Neural cell (in vitro differentiated cells): ENCODE measurements at regions not wholly inside any gene's neighbourhood (a gene's known extent, or its start where the extent isn't known, plus 50 kb on each side); places are given as distances from the start of the nearest gene placed in this dataset.

ENCODE experiments used
- H2AFZ ChIP-seq: fragments of 200-600, 300-800 bp; sonication (generic), shearing (Covaris generic); 2 replicates; pipeline ENCODE4 v1.6.0; 2014; ENCODE audit warnings: low read depth, mild to moderate bottlenecking, antibody characterized with exemption, low read length, moderate library complexity
- H3F3A ChIP-seq: fragments of 200-600 bp; shearing (Covaris generic); 2 replicates; pipeline ENCODE4 v1.6.1; 2016; ENCODE audit warnings: mild to moderate bottlenecking, moderate library complexity, mixed read lengths, antibody characterized with exemption, low read length; ENCODE audit not compliant: insufficient read depth, poor library complexity, severe bottlenecking
- H3K27ac ChIP-seq: fragments of 200-600, 300-800 bp; sonication (generic), shearing (Covaris generic); 2 replicates; pipeline ENCODE4 v1.5.1; 2014; ENCODE audit warnings: mild to moderate bottlenecking, low read length, moderate library complexity
- H3K27me3 ChIP-seq: fragments of 300-800, 200-600 bp; sonication (generic), shearing (Covaris generic); 2 replicates; pipeline ENCODE4 v1.6.0; 2014; ENCODE audit warnings: mild to moderate bottlenecking, low read depth, low read length, moderate library complexity; ENCODE audit not compliant: insufficient read depth
- H3K36me3 ChIP-seq: fragments of 300-800, 200-600 bp; sonication (generic), shearing (Covaris generic); 2 replicates; pipeline ENCODE4 v1.5.1; 2014; ENCODE audit warnings: mild to moderate bottlenecking, antibody characterized with exemption, low read length, moderate library complexity; ENCODE audit not compliant: insufficient read depth
- H3K4me2 ChIP-seq: fragments of 300-800, 200-600 bp; sonication (generic), shearing (Covaris generic); 2 replicates; pipeline ENCODE4 v1.6.0; 2014; ENCODE audit warnings: mild to moderate bottlenecking, low read length
- H3K4me3 ChIP-seq: fragments of 300-800, 200-600 bp; sonication (generic), shearing (Covaris generic); 2 replicates; pipeline ENCODE4 v1.5.1; 2014; ENCODE audit warnings: mild to moderate bottlenecking, low read length, moderate library complexity
- H3K79me2 ChIP-seq: fragments of 200-600 bp; shearing (Covaris generic); replicated peaks from 2 replicates; pipeline ENCODE4 v1.6.0; 2014; ENCODE audit warnings: mild to moderate bottlenecking, low read length, moderate library complexity; ENCODE audit not compliant: insufficient read depth
- H3K9ac ChIP-seq: fragments of 300-800, 200-600 bp; sonication (generic), shearing (Covaris generic); 2 replicates; pipeline ENCODE4 v1.6.1; 2016; ENCODE audit warnings: mild to moderate bottlenecking, low read length, mixed read lengths
- H3K9me2 ChIP-seq: fragments of 200-600 bp; shearing (Covaris generic); 2 replicates; pipeline ENCODE4 v1.6.1; 2016; ENCODE audit warnings: mild to moderate bottlenecking, low read length, mixed read lengths; ENCODE audit not compliant: insufficient read depth
- H3K9me3 ChIP-seq: fragments of 200-600, 300-800 bp; sonication (generic), shearing (Covaris generic); 2 replicates; pipeline ENCODE4 v1.6.1; 2016; ENCODE audit warnings: mild to moderate bottlenecking, mixed run types, low read length, moderate library complexity, mixed read lengths
- H4K20me1 ChIP-seq: fragments of 200-600 bp; shearing (Covaris generic); 2 replicates; pipeline ENCODE4 v1.6.1; 2016; ENCODE audit warnings: mild to moderate bottlenecking, mixed run types; ENCODE audit not compliant: insufficient read depth
- CTCF ChIP-seq: fragments of 450-650 bp; IDR thresholded peaks from 2 replicates; pipeline ENCODE4 v1.5.1; 2014; ENCODE audit warnings: antibody characterized with exemption, mild to moderate bottlenecking, moderate library complexity; ENCODE audit not compliant: poor library complexity, severe bottlenecking
- EP300 ChIP-seq: fragments of 450-650 bp; conservative IDR thresholded peaks from 2 replicates; pipeline ENCODE4 v1.6.1; 2014; ENCODE audit warnings: antibody characterized with exemption, mild to moderate bottlenecking, moderate library complexity; ENCODE audit not compliant: poor library complexity, severe bottlenecking
- EZH2 ChIP-seq: fragments of 200-600, 300-800 bp; shearing (Covaris generic), sonication (generic); IDR thresholded peaks from 2 replicates; pipeline ENCODE4 v1.6.1; 2014; ENCODE audit warnings: antibody characterized with exemption, low read length, borderline replicate concordance, mild to moderate bottlenecking; ENCODE audit not compliant: insufficient read depth, poor library complexity, severe bottlenecking
- MXI1 ChIP-seq: fragments of 450-650 bp; conservative IDR thresholded peaks from 2 replicates; pipeline ENCODE4 v1.6.1; 2014; ENCODE audit warnings: antibody characterized with exemption, mild to moderate bottlenecking; ENCODE audit not compliant: poor library complexity, severe bottlenecking
- POLR2AphosphoS5 ChIP-seq: IDR thresholded peaks from 2 replicates; pipeline ENCODE4 v1.6.1; 2012
- RAD21 ChIP-seq: fragments of 450-650 bp; conservative IDR thresholded peaks from 2 replicates; pipeline ENCODE4 v1.6.1; 2014; ENCODE audit warnings: antibody characterized with exemption, mild to moderate bottlenecking, moderate library complexity
- REST ChIP-seq: IDR thresholded peaks from 2 replicates; pipeline ENCODE4 v1.6.1; 2012; ENCODE audit warnings: borderline replicate concordance
- SMC3 ChIP-seq: fragments of 450-650 bp; conservative IDR thresholded peaks from 2 replicates; pipeline ENCODE4 v1.6.1; 2014; ENCODE audit warnings: antibody characterized with exemption, mild to moderate bottlenecking, moderate library complexity; ENCODE audit not compliant: poor library complexity
- TAF1 ChIP-seq: IDR thresholded peaks from 2 replicates; pipeline ENCODE4 v1.6.1; 2012; ENCODE audit warnings: low read depth

- Histone ChIP-seq H2AFZ (no peak overlapping the region), H3K27me3 (no peaks in the 10 kb centered on the region), H3K9me3 (no peaks in the 10 kb centered on the region), H3K36me3 (no peaks in the 10 kb centered on the region), H3K4me3 (no peak overlapping the region), H3K9me2 (no peaks in the 10 kb centered on the region), H3K27ac (no peak overlapping the region), H3F3A (no peaks in the 10 kb centered on the region), H3K9ac (no peak overlapping the region), H4K20me1 (no peaks in the 10 kb centered on the region), H3K79me2 (no peaks in the 10 kb centered on the region), H3K4me2 (no peak overlapping the region)
- no peak for TF ChIP-seq SMC3
- no peak for TF ChIP-seq CTCF
- TF ChIP-seq RAD21, result no peak
- TF ChIP-seq EZH2, result no peak
- no peak for TF ChIP-seq EP300
- TF ChIP-seq REST, result no peak
- no peak for TF ChIP-seq MXI1
- TF ChIP-seq TAF1, result no peak
- TF ChIP-seq POLR2AphosphoS5, result no peak
Measured at GRCh38 chr1:83545066-83545862, 453.7 kb downstream of the TTLL7 start.

- no peaks in the 10 kb centered on the region for H3K79me2 ChIP-seq
- TF ChIP-seq POLR2AphosphoS5 (no peak), EZH2 (no peak), CTCF (no peak), EP300 (no peak), RAD21 (no peak), SMC3 (no peak)
- no peaks in the 10 kb centered on the region for H3F3A ChIP-seq
- no peak overlapping the region for H3K4me3 ChIP-seq
- no peak overlapping the region for H3K4me2 ChIP-seq
- H2AFZ ChIP-seq, result no peak overlapping the region
- no peak overlapping the region for H3K27ac ChIP-seq
- no peaks in the 10 kb centered on the region for H3K36me3 ChIP-seq
- no peaks in the 10 kb centered on the region for H3K27me3 ChIP-seq
- H3K9me3 ChIP-seq, result no peaks in the 10 kb centered on the region
- no peaks in the 10 kb centered on the region for H3K9me2 ChIP-seq
- H3K9ac ChIP-seq, result no peak overlapping the region
- no peaks in the 10 kb centered on the region for H4K20me1 ChIP-seq
Measured at GRCh38 chr1:83543222-83543973, 455.5 kb downstream of the TTLL7 start.
